ENCODE measurements at regions not wholly inside any gene's neighbourhood (a gene's known extent, or its start where the extent isn't known, plus 50 kb on each side); places are given as distances from the start of the nearest gene placed in this dataset.
"Not testable (repeated sequence)": the region's sequence is repeated elsewhere in the genome, so short reads cannot be mapped to it uniquely, and the experiment has no call there.

DNA sequence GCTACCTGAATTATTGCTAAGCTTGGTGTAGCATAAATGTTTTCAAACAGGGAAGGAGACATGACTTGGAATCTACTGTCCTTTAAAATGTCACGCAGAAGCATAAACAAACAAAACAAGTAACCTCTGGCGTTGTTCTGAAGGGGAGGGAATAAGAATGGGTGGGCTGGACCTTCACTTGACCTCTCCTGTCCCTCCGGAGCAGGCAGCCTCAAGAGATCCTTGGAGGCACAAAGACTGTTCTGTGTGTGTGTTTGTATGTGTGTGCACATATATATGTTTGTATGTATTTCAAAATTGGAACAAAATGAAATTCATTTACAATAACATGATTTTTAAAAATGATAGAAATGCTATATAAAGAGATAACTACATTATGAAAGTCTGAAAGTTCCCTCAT is 91.3 kb upstream of the DCLK2 start:
- no peak for DNase-seq (ENCODE audit: low spot score)

DNA sequence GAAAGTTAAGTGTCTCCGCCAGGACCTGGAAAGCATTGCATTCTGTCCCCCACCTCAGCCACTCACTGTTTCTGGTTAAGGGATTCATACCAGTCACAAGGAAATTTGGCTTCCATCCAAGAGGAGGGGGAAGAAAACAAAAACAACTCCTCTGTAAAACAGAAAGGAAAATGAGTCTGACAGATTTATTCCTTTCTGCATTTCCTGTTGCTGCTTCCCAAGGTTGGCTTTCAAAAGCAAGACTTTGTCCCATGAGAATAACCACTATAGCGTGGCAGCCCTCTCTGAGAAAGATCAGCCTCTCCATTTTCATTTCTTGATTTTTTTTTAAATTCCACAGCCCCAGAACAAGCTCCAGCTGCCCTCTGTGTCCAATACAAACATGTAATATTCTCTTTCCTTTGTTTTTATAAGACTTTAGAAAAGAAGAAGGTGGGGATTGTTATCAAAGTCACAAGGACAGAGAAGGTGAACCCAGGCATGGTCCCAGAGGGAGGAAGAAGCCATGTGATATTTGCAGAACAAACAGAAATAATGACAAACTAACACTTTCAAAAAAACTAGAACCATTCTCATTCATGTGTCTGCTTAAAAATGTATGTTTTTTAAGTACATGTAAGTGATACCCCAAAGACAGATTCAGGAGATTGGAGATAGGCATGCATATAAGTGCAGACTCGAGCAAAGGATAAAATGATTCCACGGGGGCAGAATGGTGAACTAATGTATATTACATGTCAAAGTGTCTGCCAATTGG is 90.7 kb upstream of the DCLK2 start:
- no peak for DNase-seq (ENCODE audit: low spot score)

DNA sequence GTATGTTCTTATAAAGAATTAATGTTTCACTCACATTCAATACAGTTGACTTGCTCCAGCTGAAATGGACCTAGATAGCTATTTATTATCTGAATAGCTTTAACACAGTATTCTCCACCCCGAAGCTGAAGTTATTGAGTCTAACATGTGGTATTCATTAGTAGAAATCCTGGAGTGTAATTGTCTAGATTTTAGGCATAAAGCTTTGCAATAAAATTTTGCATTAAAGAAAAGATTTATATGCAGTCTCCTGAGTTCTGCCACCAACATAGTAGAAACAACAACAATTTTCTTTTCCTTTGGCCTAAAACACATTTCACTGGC is 90.2 kb upstream of the DCLK2 start:
- DNase-seq (ENCODE audit: low spot score) = no peak

DNA sequence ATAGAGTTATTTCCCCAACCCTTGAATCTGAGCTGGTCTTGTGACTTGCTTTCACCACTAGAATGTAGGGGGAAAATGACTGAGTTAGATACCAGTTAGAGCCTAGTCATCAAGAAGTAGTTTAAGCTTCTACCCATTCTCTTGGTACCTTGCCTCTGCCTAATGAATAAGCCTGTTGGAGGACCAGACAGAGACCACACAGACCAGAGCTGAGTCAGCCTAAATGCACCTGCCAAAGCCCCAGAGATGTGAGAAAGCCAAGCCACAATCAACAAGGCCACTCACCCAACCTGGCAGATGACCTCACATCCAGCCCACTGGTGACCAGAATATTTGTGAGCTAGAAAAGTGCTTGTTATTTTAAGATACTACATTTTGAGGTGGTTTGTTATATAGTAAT is 85.2 kb upstream of the DCLK2 start:
- DNase-seq (ENCODE audit: low spot score) = no peak

DNA sequence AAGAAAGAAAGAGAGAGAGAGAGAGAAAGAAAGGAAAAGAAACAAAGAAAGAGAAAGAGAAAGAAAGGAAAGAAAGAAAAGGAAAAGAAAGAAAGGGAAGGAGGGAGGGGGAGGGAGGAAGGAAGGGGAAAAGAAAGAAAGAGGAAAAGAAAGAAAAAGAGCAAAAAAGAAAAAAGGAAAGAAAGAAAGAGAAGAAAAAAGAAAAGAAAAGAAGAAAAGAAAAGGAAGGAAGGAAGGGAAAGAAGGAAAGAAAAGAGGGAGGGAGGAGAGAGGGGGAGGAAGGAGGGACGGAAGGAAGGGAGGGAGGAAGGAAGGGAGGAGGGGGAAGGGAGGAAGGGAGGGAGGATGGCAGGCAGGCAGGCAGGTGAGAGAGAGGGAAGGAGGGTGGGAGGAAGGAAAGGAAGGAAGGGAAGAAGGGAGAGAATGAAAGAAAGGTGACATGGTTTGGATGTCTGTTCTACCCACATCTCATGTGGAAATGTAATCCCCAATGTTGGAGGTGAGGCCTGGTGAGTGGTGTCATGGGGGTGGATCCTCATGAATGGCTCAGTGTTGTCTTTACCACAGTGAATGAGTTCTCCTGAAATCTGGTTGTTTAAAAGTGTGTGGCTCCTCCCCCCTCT is 83.0 kb upstream of the DCLK2 start:
- DNase-seq (ENCODE audit: low spot score) = no peak

DNA sequence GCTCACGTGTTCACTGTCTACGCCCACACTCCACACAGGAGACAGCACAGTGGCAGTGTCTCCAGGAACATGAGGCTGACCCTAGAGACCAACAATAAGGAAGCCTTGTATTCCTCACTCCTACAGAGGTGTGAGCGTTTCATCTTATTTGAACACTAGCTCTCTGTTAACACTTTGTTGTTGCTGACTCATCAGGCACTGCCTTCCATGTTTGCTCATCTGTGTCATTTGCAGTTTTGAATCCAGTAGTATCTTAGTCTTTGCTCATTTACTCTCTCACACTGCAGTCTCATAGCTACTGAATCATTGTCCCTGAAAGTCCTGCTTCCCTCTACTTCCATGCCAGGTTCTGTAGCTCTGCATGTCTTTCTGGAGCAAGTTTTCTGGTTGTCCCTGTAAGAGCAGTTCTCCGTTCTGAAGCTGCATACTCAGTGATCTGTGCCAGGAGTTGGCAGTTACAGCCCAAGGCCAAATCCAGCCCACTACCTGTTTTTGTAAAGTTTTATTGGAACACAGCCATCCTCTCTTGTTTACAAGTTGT is 80.3 kb upstream of the DCLK2 start:
- DNase-seq (ENCODE audit: low spot score) = no peak

DNA sequence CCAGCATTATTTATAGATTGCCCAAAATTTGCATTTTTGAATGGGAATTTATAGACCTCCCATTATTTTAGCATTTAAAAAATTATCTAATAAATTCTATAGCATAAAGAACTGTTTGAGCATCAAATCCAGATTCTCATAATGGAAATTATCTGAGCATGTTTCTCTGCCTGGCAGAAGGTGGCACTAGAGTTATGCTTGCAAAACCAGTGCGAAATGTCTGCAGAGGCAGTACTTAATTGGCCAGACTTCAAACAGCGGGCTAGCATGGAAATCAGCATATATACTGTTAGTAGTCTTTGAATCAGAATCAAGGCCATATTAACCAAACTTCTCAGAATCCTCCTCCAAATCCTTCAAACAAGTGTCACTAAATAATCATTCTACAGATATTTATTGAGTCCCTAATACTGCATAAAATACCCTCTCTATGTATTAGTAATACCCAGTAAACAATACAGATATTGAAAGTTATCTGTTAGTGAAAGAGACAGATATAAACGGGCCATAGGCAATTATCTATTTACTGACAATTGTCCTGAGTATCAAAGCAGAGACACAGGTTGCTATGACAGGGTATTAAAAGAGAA is 78.7 kb upstream of the DCLK2 start:
- no peak for DNase-seq (ENCODE audit: low spot score)

DNA sequence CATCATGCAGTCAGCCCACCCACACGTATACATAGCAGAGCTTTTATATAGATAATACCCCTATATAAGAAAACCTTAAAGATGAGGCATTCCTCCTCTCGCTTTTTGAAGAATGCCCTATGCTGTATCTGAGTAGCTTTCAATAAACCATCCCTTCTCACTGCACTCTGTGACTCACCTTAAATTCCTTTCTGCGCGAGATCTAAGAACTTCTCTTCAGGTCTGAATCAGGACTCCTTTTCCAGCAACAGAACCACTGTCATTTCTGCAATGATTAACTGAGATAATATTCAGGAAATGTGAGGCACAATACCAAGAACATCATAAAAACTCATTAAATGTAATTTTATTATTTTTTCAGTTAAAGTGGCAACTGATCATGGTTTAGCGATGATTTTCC is 76.4 kb upstream of the DCLK2 start:
- no peak for DNase-seq (ENCODE audit: low spot score)

DNA sequence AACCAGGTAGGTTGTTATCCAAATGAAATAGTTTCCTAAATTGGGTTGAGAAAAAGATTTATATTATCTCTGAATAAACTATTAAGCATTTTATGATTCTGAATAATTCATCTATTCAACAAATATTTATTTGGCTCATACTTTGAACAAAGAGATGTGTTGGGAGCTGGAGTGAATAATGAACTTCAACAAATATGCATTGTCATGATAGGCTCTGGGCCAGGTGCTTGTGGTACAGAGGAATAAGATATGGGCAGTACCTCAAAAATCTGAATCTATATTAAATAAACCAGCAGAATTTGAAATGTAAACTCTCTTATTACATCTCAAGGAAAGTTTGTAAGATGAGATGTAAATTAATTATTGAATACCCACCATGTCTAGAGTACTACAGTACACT is 75.7 kb upstream of the DCLK2 start:
- no peak for DNase-seq (ENCODE audit: low spot score)

DNA sequence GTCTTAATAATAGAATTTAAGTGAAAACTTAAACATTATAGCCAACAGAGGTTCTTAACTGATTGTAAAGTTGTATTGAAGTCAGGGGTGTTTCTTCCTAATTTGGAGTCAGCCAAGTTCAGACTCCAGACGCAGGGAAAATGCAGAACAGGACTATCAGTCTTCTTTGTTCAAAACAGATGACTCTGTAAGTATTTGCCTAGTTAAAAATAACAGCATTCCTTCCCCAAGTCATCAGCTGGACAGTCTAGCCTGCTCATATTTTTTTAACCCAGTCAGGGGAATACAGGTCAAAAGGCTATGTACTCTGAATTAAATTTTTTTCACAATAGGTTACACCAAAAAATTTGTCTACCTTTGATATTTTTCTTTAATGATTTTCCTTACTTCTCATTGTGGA is 73.8 kb upstream of the DCLK2 start:
- DNase-seq (ENCODE audit: low spot score) = no peak

DNA sequence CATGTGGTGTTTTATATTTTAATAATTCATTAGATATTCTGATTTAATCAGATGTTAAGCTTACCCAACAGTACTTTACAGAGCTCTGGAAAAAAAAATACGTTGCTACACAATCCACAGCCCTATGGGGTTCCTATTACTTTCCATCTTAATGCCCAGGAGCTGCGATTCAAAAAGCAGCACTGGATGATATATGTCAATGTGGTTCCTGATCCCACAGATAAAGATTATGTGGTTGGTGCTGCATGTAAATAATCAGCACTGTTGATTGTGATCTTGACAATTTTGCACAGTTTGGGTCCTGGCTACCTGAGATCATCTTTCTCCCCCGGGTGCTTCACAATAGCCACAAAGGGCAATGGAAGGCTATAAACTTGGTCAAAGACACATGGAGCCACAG is 72.7 kb upstream of the DCLK2 start:
- DNase-seq (ENCODE audit: low spot score) = no peak

DNA sequence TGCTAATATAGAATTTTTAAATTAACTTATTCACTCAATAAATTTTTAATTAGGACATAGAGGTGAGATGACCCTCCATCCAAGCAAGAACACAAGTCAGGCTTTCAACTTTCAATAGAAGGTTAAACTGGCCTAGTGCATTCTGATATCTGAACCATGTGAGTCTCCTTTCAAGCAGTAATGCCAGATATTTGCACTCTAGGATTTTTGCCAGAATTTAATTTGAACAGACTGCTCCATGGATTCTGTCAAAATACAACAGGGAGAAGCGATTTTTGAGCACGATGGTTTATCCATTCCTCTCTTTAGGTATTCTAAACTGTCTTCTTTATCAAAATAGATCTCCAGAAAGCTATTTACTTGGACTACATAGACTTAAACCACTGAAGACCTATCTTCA is 72.0 kb upstream of the DCLK2 start:
- no peak for DNase-seq (ENCODE audit: low spot score)

DNA sequence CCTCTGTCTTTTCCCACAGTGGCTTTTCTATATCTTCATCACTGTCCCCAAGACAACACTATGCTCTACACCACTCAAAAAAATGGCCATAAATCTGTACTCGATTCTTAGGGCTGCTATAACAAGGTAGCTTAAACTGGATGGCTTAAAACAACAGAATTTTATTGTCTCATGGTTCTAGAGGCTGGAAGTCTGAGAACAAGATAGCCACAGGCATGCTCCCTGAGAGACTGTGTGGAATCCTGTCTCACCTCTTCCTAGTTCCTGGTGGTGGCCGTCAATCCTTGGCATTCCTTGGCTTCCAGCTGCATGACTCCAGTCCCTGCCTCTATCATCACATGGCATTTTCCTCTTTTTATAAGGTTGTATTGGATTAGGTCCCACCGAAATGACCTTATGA is 70.7 kb upstream of the DCLK2 start:
- DNase-seq (ENCODE audit: low spot score) = no peak

DNA sequence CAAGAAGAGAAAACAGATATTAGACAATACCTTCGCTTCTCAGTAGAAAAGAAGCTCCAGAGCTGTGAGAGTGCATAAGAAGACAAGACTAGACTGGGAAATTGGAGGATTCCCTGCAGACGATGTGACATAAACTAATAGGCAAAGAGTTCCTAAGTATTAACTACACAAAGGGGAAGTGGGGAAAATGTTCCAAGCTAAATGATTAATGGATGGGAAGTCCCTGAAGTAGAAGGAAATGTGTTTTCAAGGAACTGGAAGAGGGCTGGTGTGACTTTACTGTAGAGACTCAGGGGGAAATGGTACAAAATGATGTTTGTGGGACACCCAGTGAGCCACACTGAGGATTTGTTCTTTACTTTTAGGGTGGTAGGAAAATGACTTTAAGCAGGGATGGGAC is 69.7 kb upstream of the DCLK2 start:
- no peak for DNase-seq (ENCODE audit: low spot score)

DNA sequence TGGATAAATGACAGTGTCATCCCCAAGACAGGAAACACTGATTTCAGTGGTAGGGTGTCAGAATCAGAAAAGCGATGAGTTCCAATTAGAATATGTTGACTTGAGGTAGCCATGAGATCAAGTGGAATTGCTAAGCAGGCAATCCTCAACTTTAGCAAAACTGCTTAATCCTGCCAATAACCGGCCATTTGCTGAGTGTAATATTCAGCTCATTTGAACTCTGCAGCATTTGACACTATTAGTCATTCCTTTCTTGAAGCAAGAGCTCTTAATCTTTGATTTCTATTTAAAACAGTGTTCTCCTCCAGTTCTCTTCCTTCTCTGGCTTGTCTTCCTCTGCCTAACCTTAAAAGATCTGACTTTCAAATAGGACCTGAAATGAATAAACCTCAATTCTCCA is 68.7 kb upstream of the DCLK2 start:
- DNase-seq (ENCODE audit: low spot score) = no peak

DNA sequence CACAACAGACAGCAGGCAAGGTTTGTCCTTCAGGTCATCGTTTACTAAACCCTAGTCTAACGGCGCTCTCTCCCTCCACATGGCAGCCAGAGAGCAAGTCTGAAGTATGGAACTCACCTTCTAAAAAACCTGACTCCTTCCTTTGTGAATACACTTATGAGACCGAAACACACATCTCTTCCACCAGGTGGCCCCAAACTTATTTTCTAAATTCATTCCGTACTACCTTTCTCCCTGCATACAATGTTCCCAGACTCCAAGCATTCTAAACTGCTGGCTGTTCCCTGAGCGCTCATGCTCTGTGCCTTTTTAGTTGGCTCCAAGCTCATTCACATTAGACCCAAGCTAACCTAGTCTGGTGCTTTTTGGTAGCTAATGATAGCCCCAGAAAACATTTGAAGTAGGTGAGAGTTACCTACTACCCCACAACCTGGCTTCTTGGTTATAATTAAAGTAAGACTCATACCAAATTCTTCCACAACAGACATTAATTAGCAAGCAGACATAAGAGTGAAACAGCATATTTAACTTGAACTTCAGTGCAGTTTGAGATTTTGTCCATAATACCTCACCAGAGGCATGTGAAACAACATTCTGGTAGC is 67.6 kb upstream of the DCLK2 start:
- DNase-seq (ENCODE audit: low spot score) = peak; percentile 46

DNA sequence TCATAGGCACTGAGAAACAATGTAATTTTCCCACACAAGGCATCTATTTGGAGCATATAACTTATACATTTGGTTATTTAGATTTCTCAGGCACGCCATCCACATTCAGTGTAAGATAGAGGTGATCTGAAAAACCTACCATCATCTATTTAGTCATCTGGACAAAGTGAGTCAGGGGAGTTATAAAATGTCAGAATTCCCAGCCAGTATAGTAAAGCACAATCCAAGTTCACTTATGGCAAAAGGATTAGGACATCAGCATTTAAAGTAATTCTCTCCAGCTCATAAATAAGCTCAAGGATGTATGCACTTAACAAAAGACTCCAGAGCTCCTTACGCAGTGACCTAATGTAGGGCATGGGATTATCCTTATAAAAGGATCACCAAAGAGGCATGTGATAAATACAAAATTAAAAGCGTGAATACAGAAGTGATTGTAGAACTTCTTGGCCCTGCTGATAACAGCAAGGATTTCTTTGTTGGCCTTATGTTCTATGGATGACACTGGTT is 65.3 kb upstream of the DCLK2 start:
- no peak for DNase-seq (ENCODE audit: low spot score)

DNA sequence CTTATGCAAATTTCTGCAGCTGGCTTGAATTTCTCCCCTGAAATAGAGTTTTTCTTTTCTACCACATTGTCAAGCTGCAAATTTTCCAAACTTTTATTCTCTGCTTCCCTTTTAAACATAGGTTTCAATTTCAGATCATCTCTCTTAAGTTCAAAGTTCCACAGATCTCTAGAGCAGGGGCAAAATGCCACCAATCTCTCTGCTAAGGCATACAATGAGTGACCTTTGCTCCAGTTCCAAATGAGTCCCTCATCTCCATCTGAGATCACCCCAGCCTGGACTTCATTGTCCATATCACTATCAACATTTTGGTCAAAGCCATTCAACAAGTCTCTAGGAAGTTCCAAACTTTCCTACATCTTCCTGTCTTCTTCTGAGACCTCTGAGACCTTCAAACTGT is 62.3 kb upstream of the DCLK2 start:
- DNase-seq (ENCODE audit: low spot score) = not testable (repeated sequence)

DNA sequence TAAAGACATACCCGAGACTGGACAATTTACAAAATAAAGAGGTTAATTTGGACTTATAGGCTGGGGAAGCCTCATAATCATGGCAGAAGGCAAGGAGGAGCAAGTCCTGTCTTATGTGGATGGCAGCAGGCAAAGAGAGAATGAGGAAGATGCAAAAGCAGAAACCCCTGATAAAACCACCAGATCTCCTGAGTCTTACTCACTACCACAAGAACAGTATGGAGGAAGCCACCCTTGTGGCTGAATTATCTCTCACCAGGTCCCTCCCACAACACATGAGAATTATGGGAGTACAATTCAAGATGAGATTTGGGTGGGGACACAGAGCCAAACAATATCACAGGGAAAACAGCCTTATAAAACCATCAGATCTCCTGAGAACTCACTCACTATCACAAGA is 61.6 kb upstream of the DCLK2 start:
- DNase-seq (ENCODE audit: low spot score) = not testable (repeated sequence)

DNA sequence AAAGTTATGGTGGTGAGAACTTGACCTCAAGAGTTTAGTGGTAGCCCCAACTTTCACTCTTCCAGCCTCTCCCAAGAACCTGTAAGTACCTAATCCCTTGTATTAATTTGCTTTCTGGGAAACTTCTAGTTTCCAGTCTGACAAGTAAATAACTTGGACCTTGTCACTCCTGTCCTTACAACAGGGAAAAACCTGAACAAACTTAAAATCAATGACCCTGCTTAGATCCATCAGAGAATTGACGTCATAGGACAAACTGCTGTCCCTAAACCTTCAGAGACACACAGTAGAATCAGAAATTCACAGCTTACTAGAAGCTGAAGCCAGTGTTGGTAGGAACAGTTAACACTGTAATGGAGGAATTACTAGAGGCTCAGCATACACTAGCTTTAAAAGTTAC is 60.0 kb upstream of the DCLK2 start:
- no peak for DNase-seq (ENCODE audit: low spot score)

DNA sequence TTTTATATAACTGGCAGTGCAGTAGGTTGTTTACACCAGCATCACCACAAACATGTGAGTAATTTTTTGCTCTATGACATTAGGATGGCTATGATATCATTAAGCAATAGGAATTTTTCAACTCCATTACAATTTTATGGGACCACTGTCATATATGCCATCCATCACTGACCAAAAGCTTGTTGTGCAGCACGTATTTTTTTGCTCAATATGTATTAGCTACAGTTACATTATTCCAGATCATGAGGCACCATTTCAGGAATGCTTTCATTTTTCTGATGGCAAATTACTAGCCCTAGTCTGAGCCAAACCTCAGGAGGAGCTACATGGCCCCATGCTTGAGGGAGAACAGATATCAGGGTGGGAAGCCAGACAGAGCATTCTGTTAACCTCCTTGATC is 56.8 kb upstream of the DCLK2 start:
- no peak for DNase-seq (ENCODE audit: low spot score)

DNA sequence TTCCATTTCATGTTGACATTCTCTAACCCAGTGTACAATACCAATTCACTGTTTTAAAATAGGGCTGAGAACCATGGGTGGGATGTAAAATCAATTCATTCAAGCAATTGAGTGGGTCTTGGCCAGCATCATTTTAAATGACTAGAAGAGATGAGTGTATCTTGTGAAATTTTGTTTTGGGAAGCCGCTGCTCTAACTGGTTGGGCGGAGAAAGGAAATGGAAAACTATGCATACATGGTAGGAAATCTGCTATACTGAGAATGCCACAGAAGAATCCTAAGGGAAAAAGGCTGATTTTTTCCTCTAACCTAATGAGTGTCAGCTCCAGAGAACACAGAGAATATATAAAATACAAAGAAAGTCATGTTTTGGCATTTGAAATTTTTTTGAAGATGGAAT is 54.8 kb upstream of the DCLK2 start:
- no peak for DNase-seq (ENCODE audit: low spot score)

DNA sequence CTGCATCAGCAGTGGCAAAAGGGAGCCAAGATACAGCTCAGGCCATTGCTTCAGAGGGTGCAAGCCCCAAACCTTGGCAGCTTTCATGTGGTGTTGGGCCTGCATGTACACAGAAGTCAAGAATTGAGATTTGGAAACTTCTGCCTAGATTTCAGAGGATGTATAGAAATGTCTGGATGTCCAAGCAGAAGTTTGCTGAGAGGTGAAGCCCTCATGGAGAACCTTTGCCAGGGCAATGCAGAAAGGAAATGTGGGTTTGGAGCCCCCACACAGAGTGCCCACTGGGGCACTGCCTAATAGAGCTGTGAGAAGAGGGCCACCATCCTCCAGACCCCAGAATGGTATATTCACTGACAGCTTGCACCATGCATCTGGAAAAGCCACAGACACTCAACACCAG is 51.3 kb upstream of the DCLK2 start:
- not testable (repeated sequence) for DNase-seq (ENCODE audit: low spot score)
